Liver (tissue), 3 donors: ENCODE measurements at regions not wholly inside any gene's neighbourhood (a gene's known extent, or its start where the extent isn't known, plus 50 kb on each side); places are given as distances from the start of the nearest gene placed in this dataset.

ENCODE experiments used
- CTCF ChIP-seq: fragments of 150-350 bp; IDR thresholded peaks from 2 replicates; pipeline ENCODE4 v1.5.1; 2017; ENCODE audit warnings: improper control_type of control experiment, low read depth, low read length; ENCODE audit not compliant: missing input control
- EGR1 ChIP-seq, 2 donors: IDR thresholded peaks; 2 replicates each; pipeline ENCODE4 v1.6.1; 2016 to 2018; ENCODE audit warnings: antibody characterized with exemption in 2 of 2, low read depth in 2 of 2
- FOXA1 ChIP-seq: IDR thresholded peaks from 2 replicates; pipeline ENCODE4 v1.6.1; 2016; ENCODE audit warnings: antibody characterized with exemption
- GABPA ChIP-seq, 2 donors: IDR thresholded peaks in 1 of 2; conservative IDR thresholded peaks in 1 of 2; 2 replicates each; pipeline ENCODE4 v1.6.1; 2016; ENCODE audit warnings: antibody characterized with exemption in 2 of 2, mild to moderate bottlenecking in 1 of 2, moderate library complexity in 1 of 2
- HNF4G ChIP-seq: IDR thresholded peaks from 2 replicates; pipeline ENCODE4 v1.6.1; 2016; ENCODE audit warnings: antibody characterized with exemption
- NR2F2 ChIP-seq: IDR thresholded peaks from 2 replicates; pipeline ENCODE4 v1.6.1; 2016; ENCODE audit warnings: antibody characterized with exemption
- RAD21 ChIP-seq, 2 donors: IDR thresholded peaks; 2 replicates each; pipeline ENCODE4 v1.6.1; 2016; ENCODE audit warnings: antibody characterized with exemption in 2 of 2, mild to moderate bottlenecking in 2 of 2
- REST ChIP-seq: IDR thresholded peaks from 2 replicates; pipeline ENCODE4 v1.6.1; 2016; ENCODE audit warnings: antibody characterized with exemption, mild to moderate bottlenecking
- RXRA ChIP-seq, 2 donors: IDR thresholded peaks; 2 replicates each; pipeline ENCODE4 v1.6.1; 2017 to 2018; ENCODE audit warnings: antibody characterized with exemption in 2 of 2, mild to moderate bottlenecking in 1 of 2
- SP1 ChIP-seq: IDR thresholded peaks from 2 replicates; pipeline ENCODE4 v1.6.1; 2018; ENCODE audit warnings: antibody characterized with exemption, mild to moderate bottlenecking
- TAF1 ChIP-seq: conservative IDR thresholded peaks from 2 replicates; pipeline ENCODE4 v1.6.1; 2016; ENCODE audit warnings: antibody characterized with exemption, mild to moderate bottlenecking
- YY1 ChIP-seq: IDR thresholded peaks from 2 replicates; pipeline ENCODE4 v1.6.1; 2016; ENCODE audit warnings: antibody characterized with exemption, mild to moderate bottlenecking
- ZBTB33 ChIP-seq: IDR thresholded peaks from 2 replicates; pipeline ENCODE4 v1.6.1; 2016; ENCODE audit warnings: antibody characterized with exemption
- donor health status: healthy.
- donor health status: healthy.

GRCh38 chr5:89478851-89479250, 595.9 kb upstream of the MEF2C start:
- TF ChIP-seq CTCF (no peak), SP1 (no peak), YY1 (no peak), NR2F2 (no peak), ZBTB33 (no peak), GABPA (IDR thresholded peaks at IDR 0.05 in 1 of 2, conservative IDR thresholded peaks at IDR 0.05 in 1 of 2) (no peak), RXRA (IDR thresholded peaks at IDR 0.05) (no peak), HNF4G (no peak), TAF1 (no peak), EGR1 (IDR thresholded peaks at IDR 0.05; ENCODE audit: low read depth in 2 of 2) (no peak), FOXA1 (no peak), RAD21 (IDR thresholded peaks at IDR 0.05) (no peak), REST (no peak)
